GM21825 (cell line): ENCODE measurements at regions not wholly inside any gene's neighbourhood (a gene's known extent, or its start where the extent isn't known, plus 50 kb on each side); places are given as distances from the start of the nearest gene placed in this dataset.
"Not testable (repeated sequence)": the region's sequence is repeated elsewhere in the genome, so short reads cannot be mapped to it uniquely, and the experiment has no call there.

ENCODE experiments used
- ATAC-seq: cut with Tn5 transposase; IDR thresholded peaks from one replicate; pipeline ENCODE4 v1.9.1; 2021; ENCODE audit warnings: mild to moderate bottlenecking, moderate library complexity; ENCODE audit not compliant: unreplicated experiment

DNA sequence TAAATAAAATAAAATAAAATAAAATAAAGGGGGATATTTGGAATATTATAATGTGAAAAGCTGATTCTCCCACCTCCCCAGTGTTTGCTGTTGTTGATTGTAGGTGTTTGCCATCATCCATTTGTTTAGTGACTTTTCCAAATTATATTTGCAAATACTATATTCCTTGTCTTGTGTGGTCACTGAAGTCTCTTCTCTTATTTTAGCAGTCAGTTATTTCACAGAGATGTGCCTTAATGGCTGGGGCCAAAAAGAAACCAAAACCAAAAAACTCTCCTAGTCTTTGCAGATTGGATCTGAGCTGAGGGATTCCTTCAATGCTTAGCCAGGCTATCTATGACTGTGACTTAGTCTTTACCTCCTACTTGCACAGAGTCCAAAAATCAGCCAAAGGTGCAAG, 70.9 kb upstream of the ZNF169 start:
- no peak for ATAC-seq

DNA sequence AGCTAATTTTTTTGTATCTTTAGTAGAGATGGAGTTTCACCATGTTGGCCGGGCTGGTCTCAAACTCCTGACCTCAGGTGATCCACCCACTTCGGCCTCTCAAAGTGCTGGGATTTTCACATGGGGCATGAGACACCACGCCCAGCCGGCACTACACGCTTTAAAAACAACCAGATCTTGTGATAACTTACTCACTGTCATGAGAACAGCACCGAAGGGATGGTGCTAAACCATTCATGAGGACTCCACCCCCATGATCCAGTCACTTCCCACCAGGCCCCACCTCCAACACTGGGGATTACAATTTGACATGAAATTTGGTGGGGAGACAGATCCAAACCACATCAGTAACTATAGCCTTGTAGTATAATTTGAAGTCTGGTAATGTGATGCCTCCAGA, 67.4 kb upstream of the ZNF169 start:
- not testable (repeated sequence) for ATAC-seq

GRCh38 chr9:94198414-94198813, 60.7 kb upstream of the ZNF169 start:
- no peak for ATAC-seq

DNA sequence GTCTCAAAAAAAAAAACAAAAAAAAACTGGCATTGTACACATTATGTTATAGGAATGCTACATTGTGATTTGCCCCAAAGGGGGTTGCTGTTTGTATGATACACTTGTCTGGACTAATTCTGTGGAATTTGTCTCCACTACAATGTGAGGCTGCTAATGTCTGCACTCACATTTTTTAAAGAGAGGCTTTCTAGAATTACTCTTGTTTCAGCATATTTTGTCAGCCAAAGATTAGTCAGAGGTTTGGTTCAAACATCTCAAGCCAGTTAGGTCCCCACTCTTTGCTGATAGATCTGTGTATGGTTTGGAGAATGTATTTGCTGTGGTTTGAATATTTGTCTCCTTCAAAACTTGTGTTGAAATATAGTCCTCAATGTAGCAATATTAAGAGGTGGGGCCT, 59.3 kb upstream of the ZNF169 start:
- ATAC-seq: no peak

DNA sequence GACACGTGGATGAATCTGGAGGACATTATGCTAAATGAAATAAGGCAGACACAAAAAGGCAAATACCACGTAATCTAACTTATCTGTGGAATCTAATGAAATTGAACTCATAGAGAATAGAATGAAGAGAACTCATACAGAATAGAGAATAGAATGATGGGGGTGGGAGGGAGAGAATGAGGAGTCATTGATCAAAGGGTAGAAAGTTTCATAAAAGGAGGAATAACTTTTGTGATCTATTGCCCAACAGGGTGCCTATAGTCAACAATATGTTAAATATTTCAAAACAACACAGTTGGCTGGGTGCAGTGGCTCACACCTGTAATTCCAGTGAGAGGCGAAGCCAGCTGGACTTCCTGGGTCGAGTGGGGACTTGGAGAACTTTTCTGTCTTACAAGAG, 54.9 kb upstream of the ZNF169 start:
- no peak for ATAC-seq

- no peak for ATAC-seq
These were observed 51.3 kb upstream of the ZNF169 start for GRCh38 chr9:94207781-94208180.
